Thyroid gland (tissue), 4 donors: ENCODE measurements at regions not wholly inside any gene's neighbourhood (a gene's known extent, or its start where the extent isn't known, plus 50 kb on each side); places are given as distances from the start of the nearest gene placed in this dataset.

ENCODE experiments used
- DNase-seq, 2 donors: peaks; one replicate each; pipeline ENCODE4 v3.0.0-alpha.2; 2019
- H3K27ac ChIP-seq, 3 donors: fragments of 200-600 bp; sonication (generic); 1 replicate in 2 of 3; 2 replicates in 1 of 3; pipeline ENCODE4 v1.5.1; 2016 to 2019; ENCODE audit warnings: mild to moderate bottlenecking in 1 of 3, moderate library complexity in 1 of 3
- H3K27me3 ChIP-seq: fragments of 200-600 bp; sonication (generic); one replicate; pipeline ENCODE4 v1.5.1; 2019
- H3K36me3 ChIP-seq, 2 donors: fragments of 200-600 bp; sonication (generic); one replicate each; pipeline ENCODE4 v1.5.1; 2016 to 2019
- H3K4me1 ChIP-seq, 2 donors: fragments of 200-600 bp; sonication (generic); one replicate each; pipeline ENCODE4 v1.5.1; 2017 to 2019
- H3K4me3 ChIP-seq, 3 donors: fragments of 200-600 bp; sonication (generic); replicated peaks in 1 of 3; 1 replicate in 2 of 3; 2 replicates in 1 of 3; pipeline ENCODE4 v1.5.1; 2016; ENCODE audit warnings: mild to moderate bottlenecking in 1 of 3
- H3K9me3 ChIP-seq: fragments of 200-600 bp; sonication (generic); one replicate; pipeline ENCODE4 v1.5.1; 2017
- CTCF ChIP-seq, 6 experiments: fragments of 200-600 bp in 3 of 6; fragments of 450-650 bp in 3 of 6; sonication (generic) in 3 of 6; IDR thresholded peaks; one replicate each; pipeline ENCODE4 v1.5.1; 2016 to 2019; ENCODE audit warnings: antibody characterized with exemption in 6 of 6, mild to moderate bottlenecking in 2 of 6, inconsistent platforms in 1 of 6, moderate library complexity in 1 of 6
- POLR2A ChIP-seq, 2 donors: fragments of 450-650 bp; IDR thresholded peaks; one replicate each; pipeline ENCODE4 v1.6.1; 2017; ENCODE audit warnings: antibody characterized with exemption in 2 of 2, mild to moderate bottlenecking in 2 of 2, moderate library complexity in 1 of 2
- WGBS, 2 donors: methylation state at CpG; one replicate each; pipeline ENCODE4 v1.1.5; 2017; 5-methylcytosine and 5-hydroxymethylcytosine counted together
- intact Hi-C: fragments of 100-400 bp; cut with DNase I; formaldehyde crosslinking; loops from one replicate; pipeline ENCODE4 v1.15.1; 2023

GRCh38 chr16:55968221-55968620, 93.0 kb upstream of the CES5A start:
- Histone ChIP-seq H3K36me3 (no peaks in the 10 kb centered on the region), H3K4me3 (no peak overlapping the region), H3K27me3 (no peaks in the 10 kb centered on the region), H3K9me3 (no peaks in the 10 kb centered on the region), H3K27ac (peak overlapping the region in 2 of 3 donors; percentile 2 to 10), H3K4me1 (peaks cover 16 to 41% of the 10 kb centered on the region in 2 donors)
- intact Hi-C loops, result no loop called here
- TF ChIP-seq CTCF (IDR thresholded peaks at IDR 0.05) (no peak), POLR2A (IDR thresholded peaks at IDR 0.05) (no peak)
- WGBS, 2 donors, result 67 to 71% methylated on average over 5 of the region's 5 CpGs
- DNase-seq, result no peak

DNA sequence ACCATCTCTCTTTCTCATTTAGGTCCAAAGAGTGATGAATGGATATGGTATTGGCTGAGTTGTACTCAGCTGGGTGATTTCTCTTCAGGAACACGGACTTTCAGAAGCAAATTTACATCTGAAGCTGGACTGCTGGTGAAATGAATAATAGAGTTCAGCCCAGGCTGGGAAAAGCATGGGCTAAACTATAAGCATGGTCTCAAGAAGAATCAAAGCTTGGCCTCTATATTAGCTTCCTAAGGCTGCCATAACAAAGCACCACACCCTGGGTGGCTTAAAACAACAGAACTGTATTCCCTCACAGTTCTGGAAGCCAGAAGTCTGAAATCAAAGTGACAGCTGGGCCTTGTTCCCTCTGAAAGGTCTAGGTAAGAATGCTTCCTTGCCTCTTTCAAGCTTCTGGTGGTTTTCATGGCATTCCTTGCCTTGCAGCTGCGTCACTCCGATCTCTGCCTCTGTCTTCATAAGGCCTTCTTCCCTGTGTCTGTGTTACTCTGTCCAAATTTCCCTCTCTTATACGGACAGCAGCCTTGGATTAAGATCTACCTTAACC, 89.8 kb upstream of the CES5A start:
- peak overlapping the region; percentile 21 to 61 (median 24) for H3K27ac ChIP-seq
- H3K4me3 ChIP-seq, result no peak overlapping the region
- peak in 1 of 6 experiments; percentile 8 for TF ChIP-seq CTCF (IDR thresholded peaks at IDR 0.05)
- TF ChIP-seq POLR2A (IDR thresholded peaks at IDR 0.05), result no peak
- no peaks in the 10 kb centered on the region for H3K9me3 ChIP-seq
- peaks cover 16 to 41% of the 10 kb centered on the region in 2 donors for H3K4me1 ChIP-seq
- WGBS, 2 donors, result 61 to 65% methylated on average over 4 of the region's 4 CpGs
- intact Hi-C loops, result no loop called here
- no peak for DNase-seq
- H3K27me3 ChIP-seq, result no peaks in the 10 kb centered on the region
- H3K36me3 ChIP-seq, result no peaks in the 10 kb centered on the region

GRCh38 chr16:55955845-55956244, 80.7 kb upstream of the CES5A start:
- Histone ChIP-seq H3K9me3 (no peaks in the 10 kb centered on the region), H3K27ac (no peak overlapping the region), H3K27me3 (no peaks in the 10 kb centered on the region), H3K36me3 (no peaks in the 10 kb centered on the region), H3K4me1 (no peaks in the 10 kb centered on the region), H3K4me3 (no peak overlapping the region)
- intact Hi-C loops, result no loop called here
- WGBS, 2 donors, result 63 to 64% methylated on average over 5 of the region's 5 CpGs
- TF ChIP-seq POLR2A (IDR thresholded peaks at IDR 0.05) (no peak), CTCF (IDR thresholded peaks at IDR 0.05) (no peak)
- DNase-seq, result no peak

DNA sequence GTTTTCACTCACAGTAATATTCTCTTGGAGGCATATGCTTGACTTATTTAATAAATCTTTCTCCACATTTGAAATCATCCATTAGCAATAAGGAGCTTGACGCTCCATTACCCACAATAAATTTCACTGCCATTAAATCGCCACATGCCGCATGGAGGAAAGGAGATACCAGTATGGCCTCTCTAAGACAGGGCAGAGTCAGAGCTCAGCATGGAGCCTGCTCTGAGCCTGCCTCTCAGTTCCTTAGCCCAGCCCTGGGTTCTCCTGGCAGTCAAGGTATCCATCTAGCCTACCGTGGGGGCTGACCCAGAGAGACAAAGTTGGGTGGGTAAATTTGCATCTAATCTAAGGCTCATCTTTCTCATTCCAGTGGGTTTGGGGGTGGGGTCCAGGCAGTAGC, 80.3 kb upstream of the CES5A start:
- H3K4me1 ChIP-seq, result no peaks in the 10 kb centered on the region
- intact Hi-C loops, result no loop called here
- DNase-seq, result no peak
- H3K4me3 ChIP-seq, result no peak overlapping the region
- H3K36me3 ChIP-seq, result no peaks in the 10 kb centered on the region
- H3K27ac ChIP-seq, result no peak overlapping the region
- no peaks in the 10 kb centered on the region for H3K9me3 ChIP-seq
- 86 to 89% methylated on average over 4 of the region's 4 CpGs for WGBS, 2 donors
- no peak for TF ChIP-seq CTCF (IDR thresholded peaks at IDR 0.05)
- TF ChIP-seq POLR2A (IDR thresholded peaks at IDR 0.05), result no peak
- H3K27me3 ChIP-seq, result no peaks in the 10 kb centered on the region

DNA sequence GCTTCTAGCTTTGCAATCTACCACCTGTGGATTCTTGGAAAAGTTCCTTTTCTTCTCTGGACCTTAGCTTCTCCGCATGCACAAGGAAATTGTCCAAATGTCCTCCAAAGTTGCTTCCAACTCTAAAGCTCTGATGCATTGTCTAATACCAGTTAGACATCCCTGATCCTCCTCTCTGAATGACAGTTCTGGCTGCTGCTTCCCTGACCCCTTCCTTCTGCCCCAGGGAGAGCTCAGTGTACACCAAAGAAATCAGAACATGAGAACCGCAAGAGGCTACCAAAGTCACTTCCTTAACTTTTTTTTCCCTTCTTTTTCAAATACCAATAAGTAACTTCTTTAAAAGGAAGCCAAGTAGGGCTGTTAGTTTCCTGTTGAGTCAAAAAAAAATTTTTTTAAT, 79.7 kb upstream of the CES5A start:
- H3K27me3 ChIP-seq, result no peaks in the 10 kb centered on the region
- H3K36me3 ChIP-seq, result no peaks in the 10 kb centered on the region
- WGBS, 2 donors, result 67 to 76% methylated on average over 2 of the region's 2 CpGs
- TF ChIP-seq POLR2A (IDR thresholded peaks at IDR 0.05) (no peak), CTCF (IDR thresholded peaks at IDR 0.05) (no peak)
- no peak overlapping the region for H3K4me3 ChIP-seq
- H3K27ac ChIP-seq, result no peak overlapping the region
- no peaks in the 10 kb centered on the region for H3K9me3 ChIP-seq
- no peak for DNase-seq
- intact Hi-C loops, result no loop called here
- no peaks in the 10 kb centered on the region for H3K4me1 ChIP-seq
